HG02852 (cell line): ENCODE measurements at regions not wholly inside any gene's neighbourhood (a gene's known extent, or its start where the extent isn't known, plus 50 kb on each side); places are given as distances from the start of the nearest gene placed in this dataset.

Source experiments
- ATAC-seq: cut with Tn5 transposase; IDR thresholded peaks from one replicate; pipeline ENCODE4 v1.9.1; 2021; ENCODE audit warnings: mild to moderate bottlenecking, moderate library complexity; ENCODE audit not compliant: unreplicated experiment

DNA sequence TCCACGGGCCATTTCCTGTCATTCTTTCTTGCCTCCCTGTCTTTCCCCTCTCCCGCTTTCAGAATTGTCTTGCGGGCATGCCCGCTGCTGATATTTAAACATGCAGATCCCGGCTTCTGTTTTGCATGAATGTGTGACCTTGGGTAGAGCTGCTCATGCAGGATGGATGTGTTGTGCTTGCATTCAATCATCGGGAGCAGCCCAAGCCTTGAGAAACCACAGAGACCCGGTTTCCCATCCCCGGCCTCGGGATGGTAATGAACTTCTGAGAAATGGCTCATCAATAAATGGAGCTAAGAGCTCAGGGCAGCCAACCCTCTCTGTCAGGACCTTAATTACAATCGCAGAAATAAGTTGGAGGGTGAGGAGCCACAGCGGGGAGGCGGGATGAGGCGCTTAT is 303.7 kb upstream of the TNRC6C start:
- ATAC-seq, result no peak

- no peak for ATAC-seq
Observed at GRCh38 chr17:77656054-77656453, 302.4 kb upstream of the TNRC6C start.

DNA sequence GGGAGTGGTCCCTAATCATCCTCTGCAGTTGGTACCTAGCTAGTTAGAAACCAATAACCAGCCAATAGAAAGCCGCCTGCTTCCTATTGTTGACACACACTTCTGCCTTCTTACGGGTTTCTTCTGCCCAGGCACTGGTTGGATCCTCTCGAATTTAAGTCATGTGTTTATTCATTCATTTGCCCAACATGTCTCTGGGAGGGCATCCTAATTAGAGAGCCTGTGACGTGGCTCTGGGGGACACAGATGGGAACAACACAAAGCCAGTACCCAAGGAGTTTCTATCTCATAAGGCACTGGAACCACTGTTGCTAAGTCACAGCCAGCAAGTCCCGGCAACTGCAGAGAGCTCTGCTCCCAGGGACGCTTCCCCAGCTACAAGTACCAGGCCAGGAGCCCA is 300.7 kb upstream of the TNRC6C start:
- no peak for ATAC-seq

DNA sequence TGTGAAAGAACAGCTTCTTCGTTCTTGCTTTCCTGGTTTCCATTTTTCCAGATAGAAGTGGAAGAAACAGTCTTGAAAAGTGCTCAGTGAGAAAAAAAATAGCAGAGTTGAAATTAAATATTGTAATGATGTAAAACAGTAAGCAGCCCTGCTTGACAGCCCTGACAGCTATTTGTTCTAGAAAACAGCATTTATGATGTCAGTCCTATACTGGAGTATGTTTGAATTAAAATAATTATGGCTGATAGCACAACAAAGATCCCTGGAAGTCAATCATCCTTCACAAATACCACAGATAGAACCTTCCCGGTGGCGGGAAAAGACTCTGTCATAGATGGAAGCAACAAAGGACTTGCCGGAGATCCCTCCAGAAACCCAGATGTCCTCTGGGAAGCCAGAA is 298.0 kb upstream of the TNRC6C start:
- no peak for ATAC-seq

DNA sequence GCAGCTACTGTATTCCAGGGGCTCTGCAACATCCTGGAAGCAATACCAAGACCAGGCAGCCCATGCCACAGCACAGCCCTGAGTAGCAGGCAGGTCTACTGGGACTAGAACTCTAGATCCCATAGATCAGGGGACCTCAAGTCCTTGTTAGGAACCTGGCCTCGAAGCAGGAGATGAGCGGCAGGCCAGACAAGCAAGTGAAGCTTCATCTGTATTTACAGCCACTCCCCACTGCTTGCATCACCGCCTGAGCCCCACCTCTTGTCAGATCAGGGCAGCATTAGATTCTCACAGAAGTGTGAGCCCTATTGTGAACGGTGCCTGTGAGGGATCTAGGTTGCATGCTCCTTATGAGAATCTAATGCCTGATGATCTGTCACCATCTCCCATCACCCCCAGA is 295.7 kb upstream of the TNRC6C start:
- ATAC-seq, result no peak

DNA sequence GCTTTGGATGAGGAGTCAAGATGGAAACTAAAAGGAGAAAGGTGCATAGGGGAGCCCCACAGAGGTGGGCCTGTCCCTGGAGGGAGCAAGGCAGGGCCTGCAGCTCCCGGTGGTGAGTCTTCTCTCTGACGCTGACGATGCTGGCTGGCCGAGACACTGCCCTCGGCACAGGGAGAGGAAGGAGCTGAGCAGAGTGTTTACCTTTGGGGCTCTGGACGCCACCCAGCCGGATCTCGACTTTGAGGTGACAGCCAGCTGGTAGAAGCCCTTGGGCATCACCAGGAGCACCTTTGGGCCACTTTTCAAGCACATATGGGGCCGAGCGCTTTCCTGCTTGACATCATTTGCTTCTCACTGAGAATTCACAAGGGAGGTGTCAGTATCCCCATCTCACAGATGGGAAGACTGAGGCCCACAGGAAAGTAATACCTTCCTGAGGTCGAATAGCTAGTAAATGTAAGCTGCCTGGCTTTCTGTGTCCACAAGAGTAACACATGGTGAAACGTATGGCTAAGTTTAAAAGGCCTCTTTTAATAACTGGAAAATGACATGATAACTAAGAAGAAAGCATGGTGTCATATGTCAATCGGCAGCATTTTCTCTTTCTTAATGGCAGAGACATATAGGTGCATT is 294.3 kb upstream of the TNRC6C start:
- ATAC-seq, result no peak

DNA sequence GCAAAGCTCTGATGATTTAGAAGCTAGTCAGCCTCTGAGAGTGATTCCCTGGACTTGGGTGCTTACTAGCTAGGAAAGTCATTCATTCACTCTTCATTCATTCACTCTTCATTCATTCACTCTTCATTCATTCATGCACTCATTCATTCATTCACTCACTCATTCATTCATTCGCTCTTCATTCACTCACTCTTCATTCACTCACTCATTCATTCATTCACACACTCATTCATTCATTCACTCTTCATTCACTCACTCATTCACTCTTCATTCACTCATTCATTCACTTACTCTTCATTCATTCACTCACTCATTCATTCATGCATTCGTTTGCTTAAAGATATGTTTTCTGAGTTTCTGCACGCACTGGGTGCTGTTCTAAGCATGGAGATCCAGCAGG is 292.7 kb upstream of the TNRC6C start:
- no peak for ATAC-seq

- ATAC-seq, result no peak
Observed at GRCh38 chr17:77666462-77666861, 292.0 kb upstream of the TNRC6C start.

DNA sequence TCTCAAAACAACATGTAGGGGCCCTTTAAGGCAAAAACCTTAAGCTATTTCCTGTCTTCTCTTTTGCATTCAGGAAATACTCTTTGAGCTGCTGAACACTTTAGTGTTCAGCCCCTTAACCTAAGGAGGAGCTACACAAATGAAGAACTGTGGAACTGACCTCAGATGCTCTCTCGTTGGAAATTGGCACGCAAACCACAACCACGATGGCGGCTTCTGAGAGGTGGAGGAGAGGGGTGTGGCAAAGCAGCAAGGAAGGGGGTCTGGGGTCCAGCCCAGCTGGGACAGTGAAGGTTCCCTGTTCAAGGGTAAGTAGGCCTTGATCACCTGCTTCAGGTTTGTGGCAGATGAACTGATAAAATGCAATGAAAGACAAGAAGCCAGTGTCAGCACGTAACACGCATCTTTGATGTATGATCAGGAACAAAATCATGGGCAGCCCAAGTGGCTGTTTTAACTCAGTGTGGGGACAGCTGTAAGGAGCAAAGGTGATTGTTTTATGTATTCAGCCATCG is 291.6 kb upstream of the TNRC6C start:
- ATAC-seq, result no peak

GRCh38 chr17:77667478-77667877 is 291.0 kb upstream of the TNRC6C start:
- no peak for ATAC-seq

DNA sequence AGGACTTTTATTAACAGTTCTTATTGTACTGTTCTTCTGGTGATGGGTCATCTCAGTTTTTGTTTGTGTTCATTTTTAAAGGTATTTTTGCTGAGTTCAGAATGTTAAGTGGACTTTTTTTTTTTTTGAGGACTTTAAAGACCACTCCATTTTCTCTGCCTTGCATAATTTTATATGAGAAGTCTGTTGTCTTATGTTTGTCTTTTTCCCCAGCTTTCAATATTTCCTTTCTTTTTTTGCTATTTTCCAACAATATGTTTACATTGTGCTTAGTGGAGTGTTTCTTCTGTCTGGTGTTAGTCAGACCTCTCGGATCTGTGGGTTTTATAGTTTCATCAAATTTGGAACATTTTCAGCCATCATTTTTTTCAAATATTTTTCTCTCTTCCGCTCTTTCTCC is 290.0 kb upstream of the TNRC6C start:
- ATAC-seq, result no peak

DNA sequence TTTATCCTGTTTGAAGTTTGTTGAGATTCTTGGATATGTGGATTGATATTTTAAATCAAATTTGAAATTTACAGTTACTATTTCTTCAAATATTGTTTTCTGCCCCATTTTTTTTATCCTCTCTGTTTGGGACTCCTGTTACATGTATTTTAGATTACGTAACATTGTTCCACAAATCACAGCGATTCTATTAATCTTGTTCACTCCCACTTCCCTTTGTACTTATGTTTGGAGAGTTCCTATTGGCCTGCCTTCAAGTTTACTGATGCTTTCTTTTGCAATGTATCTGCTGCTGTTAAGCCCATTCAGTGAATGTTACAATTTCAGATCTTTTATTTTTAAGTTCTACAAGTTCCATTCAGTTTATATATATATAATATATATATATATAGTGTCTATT is 288.3 kb upstream of the TNRC6C start:
- ATAC-seq, result no peak

GRCh38 chr17:77674358-77674757 is 284.1 kb upstream of the TNRC6C start:
- no peak for ATAC-seq

DNA sequence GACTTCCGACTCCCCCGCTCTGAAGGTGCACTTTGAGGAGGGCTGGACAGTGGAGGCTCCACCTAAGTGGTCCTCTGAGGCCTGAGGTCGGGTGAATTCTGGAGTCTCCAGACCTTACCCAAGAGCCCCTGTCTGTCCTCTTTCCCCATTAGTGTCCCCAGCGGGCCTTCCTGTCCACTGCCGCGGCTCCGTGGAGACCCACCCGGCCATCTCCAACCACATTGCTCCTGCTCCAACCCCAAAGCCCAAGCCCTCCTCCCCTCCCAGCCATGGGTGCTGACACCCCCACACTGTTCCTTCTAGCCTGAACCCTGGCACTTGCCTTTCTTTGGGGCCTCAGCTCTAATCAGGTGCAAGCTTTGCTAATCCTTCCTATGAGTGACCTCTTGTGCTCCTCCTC is 283.1 kb upstream of the TNRC6C start:
- no peak for ATAC-seq

GRCh38 chr17:77675816-77676215 is 282.7 kb upstream of the TNRC6C start:
- ATAC-seq, result no peak

GRCh38 chr17:77676237-77676661 is 282.3 kb upstream of the TNRC6C start:
- no peak for ATAC-seq

- ATAC-seq, result no peak
Observed at GRCh38 chr17:77677211-77677610, 281.3 kb upstream of the TNRC6C start.

DNA sequence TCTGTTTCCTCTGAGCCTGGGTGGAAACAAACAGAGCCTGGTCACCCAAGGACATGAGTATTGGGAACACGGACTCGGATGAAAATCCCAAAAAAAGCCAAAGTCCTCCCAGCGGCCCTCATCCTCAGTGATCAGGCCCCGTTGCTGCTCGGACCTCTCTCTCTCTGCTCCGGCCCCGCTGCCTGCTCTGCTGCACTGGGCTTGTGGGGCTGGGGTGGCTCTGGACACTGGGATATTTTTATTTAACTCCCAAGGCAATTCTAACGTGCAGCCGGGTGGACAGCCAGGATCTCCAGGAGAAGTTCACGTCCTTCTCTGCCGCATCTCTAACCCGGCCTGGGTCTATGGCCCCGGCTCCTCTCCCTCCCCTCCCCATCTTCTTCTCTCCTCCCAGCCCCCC is 280.9 kb upstream of the TNRC6C start:
- ATAC-seq, result no peak

DNA sequence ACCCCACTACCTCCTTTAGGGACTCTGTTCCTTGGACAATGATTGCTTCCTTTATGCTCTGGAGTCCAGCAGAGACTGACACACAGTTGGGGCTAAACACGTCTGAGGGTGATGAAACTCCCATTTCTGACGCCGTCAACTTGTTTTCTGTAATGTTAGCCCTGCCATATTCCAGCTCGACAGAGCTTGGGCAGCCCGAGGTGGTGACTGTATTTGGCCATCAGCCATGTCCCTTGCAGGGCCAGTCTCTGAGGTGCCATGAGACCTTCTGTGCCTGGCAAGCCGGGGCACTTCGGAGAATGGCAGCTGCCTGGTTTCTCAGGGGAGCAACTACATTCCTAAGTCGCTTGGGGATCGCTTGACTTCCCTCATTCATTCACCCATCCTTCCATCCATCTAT is 278.9 kb upstream of the TNRC6C start:
- no peak for ATAC-seq

GRCh38 chr17:77681861-77682260 is 276.6 kb upstream of the TNRC6C start:
- no peak for ATAC-seq

- ATAC-seq, result no peak
Observed at GRCh38 chr17:77684803-77685798, 273.4 kb upstream of the TNRC6C start.

GRCh38 chr17:77685881-77686486 is 272.5 kb upstream of the TNRC6C start:
- no peak for ATAC-seq
